DND-41 (cell line): ENCODE measurements at regions not wholly inside any gene's neighbourhood (a gene's known extent, or its start where the extent isn't known, plus 50 kb on each side); places are given as distances from the start of the nearest gene placed in this dataset.

Source experiments
- ATAC-seq: fragments of 200-7000 bp; cut with Tn5 transposase; 3 replicates; pipeline ENCODE4 v1.9.1; 2021; ENCODE audit warnings: low read depth; ENCODE audit not compliant: insufficient read depth
- DNase-seq: peaks from one replicate; pipeline ENCODE4 v3.0.0-alpha.2; 2020
- H2AFZ ChIP-seq: 2 replicates; pipeline ENCODE4 v1.6.0; 2012; ENCODE audit warnings: low read depth, low read length
- H3K27ac ChIP-seq: 2 replicates; pipeline ENCODE4 v1.5.1; 2012; ENCODE audit warnings: low read length, inconsistent platforms
- H3K27me3 ChIP-seq: fragments of 200-600 bp; sonication (generic); 2 replicates; pipeline ENCODE4 v1.6.0; 2012; ENCODE audit warnings: low read length, mild to moderate bottlenecking, inconsistent platforms; ENCODE audit not compliant: insufficient read depth, poor library complexity
- H3K36me3 ChIP-seq: 2 replicates; pipeline ENCODE4 v1.5.1; 2012; ENCODE audit warnings: low read length, inconsistent platforms; ENCODE audit not compliant: insufficient read depth
- H3K4me1 ChIP-seq: 2 replicates; pipeline ENCODE4 v1.5.1; 2012; ENCODE audit warnings: mild to moderate bottlenecking, low read length; ENCODE audit not compliant: insufficient read depth
- H3K4me2 ChIP-seq: 2 replicates; pipeline ENCODE4 v1.6.0; 2012; ENCODE audit warnings: mild to moderate bottlenecking, moderate library complexity, low read length, inconsistent platforms; ENCODE audit not compliant: insufficient read depth
- H3K4me3 ChIP-seq, 2 experiments: fragments of 200-600 bp in 1 of 2; shearing (Covaris generic) in 1 of 2; 2 replicates each; pipeline ENCODE4 v1.5.1; 2012 to 2016; ENCODE audit warnings: inconsistent platforms in 2 of 2, low read length in 2 of 2, mild to moderate bottlenecking in 2 of 2, low read depth in 1 of 2, moderate library complexity in 1 of 2
- H3K79me2 ChIP-seq: 2 replicates; pipeline ENCODE4 v1.6.0; 2012; ENCODE audit warnings: low read length, inconsistent platforms; ENCODE audit not compliant: insufficient read depth
- H3K9ac ChIP-seq: 2 replicates; pipeline ENCODE4 v1.6.0; 2012; ENCODE audit warnings: low read depth, mild to moderate bottlenecking, inconsistent platforms, low read length, moderate library complexity
- H3K9me3 ChIP-seq: 2 replicates; pipeline ENCODE4 v1.5.1; 2012; ENCODE audit warnings: low read length, moderate library complexity, mild to moderate bottlenecking, inconsistent platforms; ENCODE audit not compliant: insufficient read depth, severe bottlenecking
- H4K20me1 ChIP-seq: 2 replicates; pipeline ENCODE4 v1.6.0; 2012; ENCODE audit warnings: low read length; ENCODE audit not compliant: insufficient read depth
- CTCF ChIP-seq: IDR thresholded peaks from 2 replicates; pipeline ENCODE4 v1.5.1; 2012; ENCODE audit warnings: borderline replicate concordance, low read length, moderate library complexity, mild to moderate bottlenecking; ENCODE audit not compliant: poor library complexity, severe bottlenecking; ENCODE audit errors: extremely low read depth
- EZH2 ChIP-seq: IDR thresholded peaks from 3 replicates; pipeline ENCODE4 v1.6.1; 2012; ENCODE audit warnings: borderline replicate concordance, low read depth, mild to moderate bottlenecking, moderate library complexity, low read length, inconsistent platforms; ENCODE audit not compliant: severe bottlenecking

- peaks cover 3% of the 10 kb centered on the region for H3K9me3 ChIP-seq
- TF ChIP-seq CTCF (no peak), EZH2 (no peak)
- no peak for DNase-seq
- no peaks in the 10 kb centered on the region for H3K4me1 ChIP-seq
- no peak overlapping the region for H3K27ac ChIP-seq
- no peaks in the 10 kb centered on the region for H4K20me1 ChIP-seq
- no peaks in the 10 kb centered on the region for H3K27me3 ChIP-seq
- no peak overlapping the region for H3K4me2 ChIP-seq
- no peak overlapping the region for H2AFZ ChIP-seq
- H3K9ac ChIP-seq = no peak overlapping the region
- H3K4me3 ChIP-seq = no peak overlapping the region
- no peak for ATAC-seq
- no peaks in the 10 kb centered on the region for H3K79me2 ChIP-seq
- no peaks in the 10 kb centered on the region for H3K36me3 ChIP-seq
Observed at GRCh38 chr6:112770308-112770707, 423.2 kb downstream of the RFPL4B start.

- Histone ChIP-seq H3K4me2 (no peak overlapping the region), H3K9me3 (no peaks in the 10 kb centered on the region), H2AFZ (no peak overlapping the region), H3K4me3 (no peak overlapping the region), H3K4me1 (no peaks in the 10 kb centered on the region), H3K9ac (no peak overlapping the region), H3K27ac (no peak overlapping the region), H3K36me3 (no peaks in the 10 kb centered on the region), H3K79me2 (no peaks in the 10 kb centered on the region), H4K20me1 (no peaks in the 10 kb centered on the region), H3K27me3 (no peaks in the 10 kb centered on the region)
- TF ChIP-seq EZH2 = no peak
- no peak for TF ChIP-seq CTCF
- ATAC-seq = no peak
- DNase-seq = no peak
Observed at GRCh38 chr6:112773187-112773586, 426.1 kb downstream of the RFPL4B start.

GRCh38 chr6:112774319-112774718 is 427.2 kb downstream of the RFPL4B start:
- TF ChIP-seq CTCF (no peak), EZH2 (no peak)
- Histone ChIP-seq H3K9ac (no peak overlapping the region), H3K27me3 (no peaks in the 10 kb centered on the region), H3K27ac (no peak overlapping the region), H3K4me2 (no peak overlapping the region), H3K4me3 (no peak overlapping the region), H4K20me1 (no peaks in the 10 kb centered on the region), H3K4me1 (no peaks in the 10 kb centered on the region), H3K9me3 (no peaks in the 10 kb centered on the region), H3K36me3 (no peaks in the 10 kb centered on the region), H3K79me2 (no peaks in the 10 kb centered on the region), H2AFZ (no peak overlapping the region)
- DNase-seq = no peak
- ATAC-seq = no peak

- Histone ChIP-seq H3K4me2 (no peak overlapping the region), H3K9me3 (no peaks in the 10 kb centered on the region), H3K36me3 (no peaks in the 10 kb centered on the region), H4K20me1 (no peaks in the 10 kb centered on the region), H3K27ac (no peak overlapping the region), H2AFZ (no peak overlapping the region), H3K9ac (no peak overlapping the region), H3K4me3 (no peak overlapping the region), H3K4me1 (no peaks in the 10 kb centered on the region), H3K79me2 (no peaks in the 10 kb centered on the region), H3K27me3 (no peaks in the 10 kb centered on the region)
- ATAC-seq (peak; percentile 69; the same call in 2 of the 3 replicates), DNase-seq (peak; percentile 34)
- TF ChIP-seq EZH2 (no peak), CTCF (peak; percentile 60)
Observed at GRCh38 chr6:112780498-112781096, 433.5 kb downstream of the RFPL4B start.
